ENCODE measurements at regions not wholly inside any gene's neighbourhood (a gene's known extent, or its start where the extent isn't known, plus 50 kb on each side); places are given as distances from the start of the nearest gene placed in this dataset.

DNA sequence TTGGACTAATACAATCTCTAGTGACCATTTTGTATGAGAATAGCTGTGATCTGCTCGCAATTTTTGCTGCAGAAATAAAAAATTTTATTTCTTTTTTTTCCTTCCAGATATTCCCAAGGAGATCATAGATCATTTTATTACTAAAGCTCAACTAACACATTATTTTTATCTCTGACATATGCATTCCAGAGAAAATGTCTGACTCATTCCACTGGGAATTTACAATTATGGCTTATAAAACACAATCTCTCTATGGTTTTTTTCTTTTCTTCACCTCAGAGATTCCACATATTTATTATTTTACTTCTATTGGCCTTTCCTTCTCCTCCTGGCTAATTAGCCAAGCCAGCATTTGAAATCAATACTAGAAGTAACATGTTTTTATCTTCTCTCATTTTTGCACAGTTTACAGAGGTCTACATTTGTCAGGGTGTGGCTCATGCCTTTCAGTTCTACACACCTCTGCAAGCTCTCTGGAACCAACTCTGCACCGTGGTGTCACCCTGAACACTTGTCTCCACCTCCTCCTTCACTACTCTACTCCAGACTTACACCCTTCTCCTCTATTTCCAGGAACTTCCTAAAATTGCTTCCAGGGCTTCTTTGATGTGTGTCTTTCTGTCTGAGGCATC is 59.8 kb upstream of the GPM6A start:
- DNase-seq (ENCODE audit: low read depth) = no peak
- H3K4me3 ChIP-seq (ENCODE audit: low read depth, low read length) = no peak overlapping the region
- TF ChIP-seq, protein P1, sequence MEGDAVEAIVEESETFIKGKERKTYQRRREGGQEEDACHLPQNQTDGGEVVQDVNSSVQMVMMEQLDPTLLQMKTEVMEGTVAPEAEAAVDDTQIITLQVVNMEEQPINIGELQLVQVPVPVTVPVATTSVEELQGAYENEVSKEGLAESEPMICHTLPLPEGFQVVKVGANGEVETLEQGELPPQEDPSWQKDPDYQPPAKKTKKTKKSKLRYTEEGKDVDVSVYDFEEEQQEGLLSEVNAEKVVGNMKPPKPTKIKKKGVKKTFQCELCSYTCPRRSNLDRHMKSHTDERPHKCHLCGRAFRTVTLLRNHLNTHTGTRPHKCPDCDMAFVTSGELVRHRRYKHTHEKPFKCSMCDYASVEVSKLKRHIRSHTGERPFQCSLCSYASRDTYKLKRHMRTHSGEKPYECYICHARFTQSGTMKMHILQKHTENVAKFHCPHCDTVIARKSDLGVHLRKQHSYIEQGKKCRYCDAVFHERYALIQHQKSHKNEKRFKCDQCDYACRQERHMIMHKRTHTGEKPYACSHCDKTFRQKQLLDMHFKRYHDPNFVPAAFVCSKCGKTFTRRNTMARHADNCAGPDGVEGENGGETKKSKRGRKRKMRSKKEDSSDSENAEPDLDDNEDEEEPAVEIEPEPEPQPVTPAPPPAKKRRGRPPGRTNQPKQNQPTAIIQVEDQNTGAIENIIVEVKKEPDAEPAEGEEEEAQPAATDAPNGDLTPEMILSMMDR (IDR thresholded peaks at IDR 0.05; ENCODE audit: insufficient read depth, low read depth, low read length, missing control alignments) = no peak

DNA sequence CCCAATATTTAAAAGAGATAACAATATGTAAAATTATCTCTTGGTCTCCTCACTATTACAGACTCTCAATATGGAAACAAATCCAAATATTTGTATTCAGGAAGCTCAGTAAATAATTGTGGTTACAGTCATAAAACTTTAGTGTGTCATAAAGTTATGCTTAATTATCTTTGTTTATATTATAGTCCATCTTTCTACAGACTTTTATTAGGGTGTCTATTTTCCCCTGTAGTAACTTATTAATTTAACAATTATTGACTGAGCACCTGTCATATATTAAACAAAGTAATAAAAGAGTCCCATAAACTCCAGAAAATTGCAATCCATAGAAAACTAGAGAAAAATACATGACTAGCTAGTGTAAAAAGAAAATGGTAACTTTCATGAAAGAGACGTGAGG is 61.6 kb upstream of the GPM6A start:
- no peak overlapping the region for H3K4me3 ChIP-seq (ENCODE audit: low read depth, low read length)
- TF ChIP-seq, protein P1 (IDR thresholded peaks at IDR 0.05; ENCODE audit: insufficient read depth, low read depth, low read length, missing control alignments) = no peak
- DNase-seq (ENCODE audit: low read depth) = no peak

DNA sequence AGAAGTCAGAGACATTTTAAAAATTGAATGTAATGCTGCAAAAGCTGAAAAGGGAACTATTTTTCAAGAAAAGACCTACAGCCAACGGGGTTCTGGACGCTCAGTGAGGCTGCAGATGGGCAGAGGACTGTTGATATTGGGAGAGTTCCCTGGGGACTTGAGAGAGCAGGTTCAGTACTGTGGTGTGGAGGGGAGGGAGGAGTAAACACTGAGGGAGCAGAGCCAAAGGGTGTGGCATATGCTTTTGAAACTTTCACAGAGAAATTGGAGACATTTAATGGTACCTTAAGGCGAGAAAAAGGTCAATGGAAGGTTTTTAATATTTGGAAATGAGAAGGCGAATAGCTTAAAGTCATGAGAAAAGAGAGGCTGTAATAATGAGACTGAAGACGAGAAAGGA is 62.2 kb upstream of the GPM6A start:
- no peak for DNase-seq (ENCODE audit: low read depth)
- TF ChIP-seq, protein P1 (IDR thresholded peaks at IDR 0.05; ENCODE audit: insufficient read depth, low read depth, low read length, missing control alignments) = no peak
- H3K4me3 ChIP-seq (ENCODE audit: low read depth, low read length) = no peak overlapping the region

DNA sequence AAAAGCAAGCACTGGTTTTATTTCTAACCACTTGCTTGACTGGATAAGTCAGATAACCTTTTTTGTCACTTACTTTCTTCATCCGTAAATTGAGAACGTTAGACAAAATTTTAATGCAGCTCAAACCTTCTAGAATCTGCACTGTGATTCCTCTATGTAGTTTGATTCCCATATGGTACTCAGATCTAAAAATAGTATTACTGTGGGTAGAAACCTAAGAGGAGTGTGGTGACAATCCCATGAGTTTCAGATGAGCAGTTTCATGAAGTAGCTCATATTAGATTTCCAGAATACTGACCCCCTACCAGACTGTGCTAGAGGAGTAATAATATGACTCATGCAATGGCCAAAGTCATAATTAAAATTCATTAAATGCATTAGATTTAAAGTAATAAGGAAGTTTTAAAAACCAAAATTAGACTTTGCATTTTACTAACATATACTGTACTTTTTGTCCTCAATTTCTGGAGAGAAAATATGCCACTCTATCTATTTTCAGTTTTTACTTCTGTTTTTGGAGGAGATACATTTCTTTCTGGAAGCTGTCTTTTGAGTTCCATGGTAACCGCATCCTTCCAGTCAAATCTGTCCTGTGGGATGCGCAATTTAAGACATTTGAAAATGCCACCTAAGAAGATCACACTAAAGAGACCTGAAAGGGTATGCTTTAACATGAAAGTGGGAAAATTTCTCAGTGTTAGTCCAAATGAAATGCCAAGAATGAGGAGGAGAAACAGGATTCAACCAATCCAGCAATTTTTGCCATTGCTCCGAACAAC is 64.1 kb upstream of the GPM6A start:
- TF ChIP-seq, protein P1 (IDR thresholded peaks at IDR 0.05; ENCODE audit: insufficient read depth, low read depth, low read length, missing control alignments) = no peak
- DNase-seq (ENCODE audit: low read depth) = no peak
- no peak overlapping the region for H3K4me3 ChIP-seq (ENCODE audit: low read depth, low read length)

DNA sequence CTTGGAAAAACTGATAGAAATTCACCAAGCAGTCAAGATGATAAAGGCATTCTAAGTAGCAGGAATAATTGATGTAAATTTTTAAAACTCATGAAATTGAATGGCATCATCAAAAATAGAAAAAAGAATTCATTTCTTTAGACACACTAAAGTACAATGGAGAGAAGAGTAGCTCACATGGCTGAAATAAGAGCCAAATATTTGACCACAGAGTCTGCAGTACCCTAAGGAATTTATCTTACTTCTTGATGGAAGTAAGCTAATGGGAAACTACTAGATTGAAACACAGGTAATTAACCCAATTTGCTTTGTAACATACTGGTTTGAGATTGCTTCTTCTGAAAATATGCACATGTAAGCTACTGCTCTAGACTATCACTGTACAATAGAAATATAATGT is 70.8 kb upstream of the GPM6A start:
- no peak for DNase-seq (ENCODE audit: low read depth)
- no peak overlapping the region for H3K4me3 ChIP-seq (ENCODE audit: low read depth, low read length)
- TF ChIP-seq, protein P1 (IDR thresholded peaks at IDR 0.05; ENCODE audit: insufficient read depth, low read depth, low read length, missing control alignments) = no peak

DNA sequence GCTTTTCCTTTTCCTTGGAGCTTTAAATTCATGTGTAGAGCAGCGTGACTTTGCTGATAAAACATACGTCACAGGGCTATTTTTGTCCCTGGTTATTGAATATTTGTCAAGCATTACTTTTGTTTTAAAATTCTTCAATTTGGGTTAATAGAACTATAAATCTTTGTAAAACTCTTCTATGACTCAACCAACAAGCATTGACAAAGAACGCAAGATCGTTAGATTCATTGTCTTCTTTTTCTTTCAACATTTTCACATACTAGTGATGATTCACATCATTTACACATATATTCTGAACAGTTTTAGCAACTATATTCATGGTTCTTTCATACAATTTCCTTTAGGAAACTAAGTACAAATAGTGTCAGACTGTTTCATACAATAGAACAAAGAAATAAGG is 72.0 kb upstream of the GPM6A start:
- H3K4me3 ChIP-seq (ENCODE audit: low read depth, low read length) = no peak overlapping the region
- TF ChIP-seq, protein P1 (IDR thresholded peaks at IDR 0.05; ENCODE audit: insufficient read depth, low read depth, low read length, missing control alignments) = no peak
- DNase-seq (ENCODE audit: low read depth) = no peak
